Progenitor cell of endocrine pancreas (in vitro differentiated cells): ENCODE measurements at regions not wholly inside any gene's neighbourhood (a gene's known extent, or its start where the extent isn't known, plus 50 kb on each side); places are given as distances from the start of the nearest gene placed in this dataset.

Experiments used
- DNase-seq: peaks from one replicate; pipeline ENCODE4 v3.0.0; 2021; ENCODE audit warnings: low spot score; ENCODE audit not compliant: unreplicated experiment
- H3K27ac Mint-ChIP-seq: 2 replicates; pipeline ENCODE4 v1.8.0; 2021; ENCODE audit warnings: mild to moderate bottlenecking, moderate library complexity, mixed read lengths
- H3K27me3 Mint-ChIP-seq: 2 replicates; pipeline ENCODE4 v1.8.0; 2021; ENCODE audit warnings: mixed read lengths
- H3K36me3 Mint-ChIP-seq: 2 replicates; pipeline ENCODE4 v1.8.0; 2022; ENCODE audit warnings: mixed read lengths; ENCODE audit not compliant: insufficient read depth
- H3K4me1 Mint-ChIP-seq: 2 replicates; pipeline ENCODE4 v1.8.0; 2021; ENCODE audit warnings: low read depth, mixed read lengths
- H3K4me3 Mint-ChIP-seq: 2 replicates; pipeline ENCODE4 v1.8.0; 2021; ENCODE audit warnings: low read depth, mild to moderate bottlenecking, moderate library complexity, mixed read lengths
- H3K9me3 Mint-ChIP-seq: 2 replicates; pipeline ENCODE4 v1.8.0; 2021; ENCODE audit warnings: low read depth, mixed read lengths
- CTCF ChIP-seq: fragments of 200-600 bp; sonication (generic); IDR thresholded peaks from one replicate; pipeline ENCODE4 v1.5.0; 2021; ENCODE audit warnings: antibody characterized with exemption, mild to moderate bottlenecking; ENCODE audit not compliant: unreplicated experiment

DNA sequence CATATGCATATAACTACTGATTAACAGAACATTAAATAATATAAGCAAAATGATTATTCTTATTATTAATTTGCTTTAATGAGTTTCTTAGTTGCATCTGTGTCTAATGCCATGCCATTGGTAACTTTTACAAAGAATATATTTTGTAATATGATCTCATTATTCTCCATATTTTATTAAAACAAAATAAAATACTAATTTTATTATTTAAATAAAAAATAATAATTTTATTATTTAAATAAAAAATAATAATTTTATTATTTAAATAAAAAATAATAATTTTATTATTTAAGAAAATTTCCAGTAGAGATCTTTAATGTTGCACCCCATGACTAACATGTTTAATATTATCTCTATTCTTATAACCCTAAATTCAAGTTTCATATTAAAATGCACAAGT, 771.1 kb downstream of the NR2F2 start:
- Mint-ChIP-seq H3K9me3 (peaks cover 6% of the 10 kb centered on the region), H3K36me3 (no peaks in the 10 kb centered on the region), H3K27me3 (peaks cover 3% of the 10 kb centered on the region), H3K4me1 (peaks cover 4% of the 10 kb centered on the region), H3K4me3 (no peak overlapping the region), H3K27ac (no peak overlapping the region)
- TF ChIP-seq CTCF = no peak
- DNase-seq = no peak

- no peaks in the 10 kb centered on the region for H3K27me3 Mint-ChIP-seq
- H3K27ac Mint-ChIP-seq = no peak overlapping the region
- H3K4me1 Mint-ChIP-seq = peaks cover 3% of the 10 kb centered on the region
- H3K9me3 Mint-ChIP-seq = peaks cover 15% of the 10 kb centered on the region
- no peak for DNase-seq
- no peaks in the 10 kb centered on the region for H3K36me3 Mint-ChIP-seq
- no peak overlapping the region for H3K4me3 Mint-ChIP-seq
- TF ChIP-seq CTCF = no peak
Measured at GRCh38 chr15:97114900-97115760, 784.6 kb downstream of the NR2F2 start.

GRCh38 chr15:97115761-97116070, 785.2 kb downstream of the NR2F2 start:
- H3K4me3 Mint-ChIP-seq = no peak overlapping the region
- DNase-seq = no peak
- H3K27me3 Mint-ChIP-seq = no peaks in the 10 kb centered on the region
- H3K27ac Mint-ChIP-seq = no peak overlapping the region
- H3K36me3 Mint-ChIP-seq = no peaks in the 10 kb centered on the region
- peaks cover 3% of the 10 kb centered on the region for H3K4me1 Mint-ChIP-seq
- peaks cover 12% of the 10 kb centered on the region for H3K9me3 Mint-ChIP-seq
- TF ChIP-seq CTCF = no peak

DNA sequence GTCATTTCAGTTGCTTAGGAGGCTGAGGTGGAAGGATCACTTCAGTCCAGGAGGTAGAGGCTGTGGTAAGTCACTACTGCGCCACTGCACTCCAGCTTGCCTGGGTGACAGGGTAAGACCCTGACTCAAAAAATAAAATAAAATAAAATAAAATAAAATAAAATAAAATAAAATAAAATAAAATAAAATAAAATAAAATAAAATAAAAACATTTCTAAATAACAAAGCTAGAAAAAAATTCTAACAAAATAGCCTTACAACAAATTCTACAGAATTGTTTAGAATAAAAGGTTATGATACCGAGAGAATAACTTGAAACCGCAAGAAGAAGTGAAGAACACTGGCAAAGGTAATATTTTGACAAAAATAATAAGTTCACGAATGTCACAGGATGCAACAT, 794.3 kb downstream of the NR2F2 start:
- no peak for TF ChIP-seq CTCF
- Mint-ChIP-seq H3K27me3 (no peaks in the 10 kb centered on the region), H3K9me3 (no peaks in the 10 kb centered on the region), H3K4me1 (no peaks in the 10 kb centered on the region), H3K36me3 (no peaks in the 10 kb centered on the region), H3K4me3 (no peak overlapping the region), H3K27ac (no peak overlapping the region)
- DNase-seq = no peak

- no peaks in the 10 kb centered on the region for H3K27me3 Mint-ChIP-seq
- DNase-seq = no peak
- no peaks in the 10 kb centered on the region for H3K36me3 Mint-ChIP-seq
- no peak overlapping the region for H3K4me3 Mint-ChIP-seq
- H3K27ac Mint-ChIP-seq = no peak overlapping the region
- no peak for TF ChIP-seq CTCF
- no peaks in the 10 kb centered on the region for H3K4me1 Mint-ChIP-seq
- no peaks in the 10 kb centered on the region for H3K9me3 Mint-ChIP-seq
Measured at GRCh38 chr15:97126553-97127233, 796.2 kb downstream of the NR2F2 start.
